GM18907 (cell line): ENCODE measurements at regions not wholly inside any gene's neighbourhood (a gene's known extent, or its start where the extent isn't known, plus 50 kb on each side); places are given as distances from the start of the nearest gene placed in this dataset.
"Not testable (repeated sequence)": the region's sequence is repeated elsewhere in the genome, so short reads cannot be mapped to it uniquely, and the experiment has no call there.

Experiments
- ATAC-seq: cut with Tn5 transposase; IDR thresholded peaks from one replicate; pipeline ENCODE4 v1.9.1; 2021; ENCODE audit warnings: mild to moderate bottlenecking, moderate library complexity; ENCODE audit not compliant: unreplicated experiment

DNA sequence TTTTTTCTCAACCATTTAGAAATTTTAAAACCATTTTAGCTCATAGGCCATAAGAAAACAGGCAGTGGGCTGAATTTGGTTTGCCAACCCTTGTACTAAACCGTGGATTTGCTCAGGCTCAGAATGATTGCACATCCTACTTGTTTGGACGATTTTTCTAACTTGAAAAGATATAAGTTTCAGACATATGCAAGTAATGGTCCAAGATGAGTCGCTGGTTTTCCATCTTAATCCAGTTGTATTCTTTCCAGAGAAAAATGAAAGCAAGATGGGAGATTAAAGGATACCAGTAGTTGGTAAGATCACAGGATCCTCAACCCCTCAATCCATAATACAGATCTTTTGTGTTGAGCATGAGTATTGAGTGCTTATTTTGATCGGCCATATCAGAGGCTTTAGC, 250.9 kb downstream of the TINAG start:
- no peak for ATAC-seq

- ATAC-seq = not testable (repeated sequence)
Observed at GRCh38 chr6:54564188-54564587, 255.9 kb downstream of the TINAG start.

- ATAC-seq = no peak
Observed at GRCh38 chr6:54574671-54575070, 266.4 kb downstream of the TINAG start.

GRCh38 chr6:54578261-54578660, 268.3 kb upstream of the FAM83B start:
- ATAC-seq = no peak

DNA sequence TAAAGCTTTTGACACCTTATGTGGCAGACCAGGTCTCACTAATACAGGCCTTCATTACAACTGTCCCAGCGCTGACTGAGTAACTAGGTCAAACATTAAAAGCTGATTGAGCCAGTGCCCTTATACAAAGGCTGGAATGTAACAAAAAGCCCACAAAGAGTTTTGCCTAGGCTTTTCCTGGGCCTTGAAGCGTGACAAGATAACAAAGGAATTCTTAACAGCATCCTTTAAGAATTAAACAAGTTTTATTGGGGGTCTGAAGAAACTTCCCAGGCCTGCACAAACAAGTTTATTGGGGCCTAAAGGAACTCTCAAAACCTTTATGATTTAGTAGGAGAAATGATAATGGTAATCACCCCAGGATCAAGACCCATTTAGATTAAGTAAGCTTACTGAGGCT, 267.6 kb upstream of the FAM83B start:
- ATAC-seq = no peak

GRCh38 chr6:54586251-54586650, 260.3 kb upstream of the FAM83B start:
- ATAC-seq = no peak

- no peak for ATAC-seq
Observed at GRCh38 chr6:54587277-54587676, 259.3 kb upstream of the FAM83B start.

- no peak for ATAC-seq
Observed at GRCh38 chr6:54588176-54588575, 258.4 kb upstream of the FAM83B start.

DNA sequence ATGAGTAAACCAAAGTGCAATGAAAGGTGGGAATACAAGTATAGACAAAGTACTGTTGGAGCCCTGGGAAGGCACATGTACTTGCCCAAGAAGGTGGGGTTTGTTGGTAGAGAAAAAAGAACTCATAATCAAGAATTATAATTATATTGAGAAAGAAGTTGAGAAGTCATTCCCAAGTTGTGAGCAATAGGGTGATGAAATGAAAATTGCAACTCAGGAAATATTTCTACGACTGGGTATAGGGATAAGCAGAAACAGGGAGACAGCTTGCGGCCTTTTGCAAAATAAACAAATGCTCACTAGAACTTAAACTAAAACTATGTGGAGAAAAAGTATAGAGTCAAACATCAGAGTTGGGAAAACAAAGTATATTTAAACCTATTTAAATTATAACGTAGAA, 250.7 kb upstream of the FAM83B start:
- no peak for ATAC-seq

GRCh38 chr6:54598787-54599313, 247.7 kb upstream of the FAM83B start:
- no peak for ATAC-seq

- no peak for ATAC-seq
Observed at GRCh38 chr6:54601600-54602300, 244.8 kb upstream of the FAM83B start.

GRCh38 chr6:54602591-54602990, 244.0 kb upstream of the FAM83B start:
- no peak for ATAC-seq

- no peak for ATAC-seq
Observed at GRCh38 chr6:54609981-54610380, 236.6 kb upstream of the FAM83B start.

DNA sequence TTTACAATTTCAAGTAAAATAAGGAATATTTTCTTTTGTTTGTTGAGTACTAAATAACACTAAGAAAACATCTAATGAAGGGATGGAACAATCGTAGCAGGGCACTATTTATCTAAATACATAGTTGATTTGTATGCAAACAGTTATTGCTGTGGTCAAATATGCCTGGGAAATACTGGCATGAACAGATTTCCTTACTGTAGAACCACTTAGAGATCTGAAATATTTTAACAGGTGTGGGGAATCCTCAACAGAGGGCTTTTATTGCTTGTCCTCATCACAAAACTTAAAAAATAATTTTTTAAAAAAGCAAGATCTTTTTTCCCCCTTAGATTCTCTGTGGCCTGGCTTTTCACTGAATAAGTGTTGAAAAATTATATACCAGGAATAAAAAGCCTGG, 233.0 kb upstream of the FAM83B start:
- ATAC-seq = no peak

GRCh38 chr6:54614499-54615195, 231.9 kb upstream of the FAM83B start:
- ATAC-seq = no peak

GRCh38 chr6:54617730-54618129, 228.8 kb upstream of the FAM83B start:
- ATAC-seq = no peak

- ATAC-seq = no peak
Observed at GRCh38 chr6:54618572-54618971, 228.0 kb upstream of the FAM83B start.

GRCh38 chr6:54619102-54619501, 227.5 kb upstream of the FAM83B start:
- ATAC-seq = no peak

DNA sequence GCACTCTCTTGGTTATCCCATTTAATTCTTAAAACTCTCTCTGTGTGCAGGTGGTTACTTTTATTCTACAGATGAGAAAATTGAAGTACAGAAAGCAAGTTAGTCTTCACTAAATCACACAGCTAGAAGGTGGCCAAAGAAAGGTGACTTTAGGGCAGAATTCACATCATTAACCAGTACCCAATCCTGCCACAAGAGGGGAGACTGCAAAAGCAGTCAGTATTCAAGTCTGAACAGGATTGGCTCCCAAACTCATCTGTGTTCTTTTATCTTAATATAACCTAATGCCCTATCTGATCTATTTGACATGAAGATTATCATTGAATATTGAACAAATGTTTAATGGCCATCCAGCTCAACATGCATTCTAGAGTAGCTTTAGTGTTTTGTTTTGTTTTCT, 225.3 kb upstream of the FAM83B start:
- ATAC-seq = peak; percentile 93

GRCh38 chr6:54624216-54624615, 222.4 kb upstream of the FAM83B start:
- no peak for ATAC-seq

DNA sequence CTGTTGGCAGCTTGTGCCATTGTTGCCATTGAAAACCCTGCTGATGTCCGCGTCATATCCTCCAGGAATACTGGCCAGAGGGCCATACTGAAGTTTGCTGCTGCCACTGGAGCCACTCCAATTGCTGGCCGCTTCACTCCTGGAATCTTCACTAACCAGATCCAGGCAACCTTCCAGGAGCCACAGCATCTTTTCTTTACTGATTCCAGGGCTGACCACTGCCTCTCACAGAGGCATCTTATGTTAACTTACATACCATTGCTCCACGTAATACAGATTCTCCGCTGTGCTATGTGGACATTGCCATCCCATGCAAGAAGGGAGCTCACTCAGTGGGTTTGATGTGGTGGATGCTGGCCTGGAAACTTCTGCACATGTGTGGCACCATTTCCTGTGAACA, 221.8 kb upstream of the FAM83B start:
- ATAC-seq = no peak

GRCh38 chr6:54629131-54629530, 217.4 kb upstream of the FAM83B start:
- no peak for ATAC-seq
